ENCODE measurements at regions not wholly inside any gene's neighbourhood (a gene's known extent, or its start where the extent isn't known, plus 50 kb on each side); places are given as distances from the start of the nearest gene placed in this dataset.

DNA sequence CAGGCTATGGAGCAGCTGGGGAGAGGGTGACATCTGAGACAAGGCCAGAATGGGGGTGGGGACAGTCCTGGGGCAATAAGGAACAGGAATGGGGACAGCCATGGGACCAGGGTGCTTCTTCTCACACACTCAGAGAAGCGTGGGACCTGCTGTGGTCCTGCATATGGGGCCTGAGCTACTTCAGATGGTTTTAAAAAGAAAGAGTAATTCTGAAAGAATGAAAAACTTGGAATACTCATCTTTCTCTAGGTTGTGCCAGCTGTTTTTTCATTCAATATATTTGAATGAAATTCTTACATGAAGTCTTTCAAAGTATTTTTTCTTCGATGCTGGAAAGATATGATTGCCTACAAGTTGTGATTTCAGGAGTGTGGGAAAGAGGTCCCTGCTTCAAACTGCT is 227.5 kb upstream of the APCDD1 start:
- no peak for TF ChIP-seq SPI1 (IDR thresholded peaks at IDR 0.05; ENCODE audit: borderline replicate concordance, low read depth)
- TF ChIP-seq, protein P1, sequence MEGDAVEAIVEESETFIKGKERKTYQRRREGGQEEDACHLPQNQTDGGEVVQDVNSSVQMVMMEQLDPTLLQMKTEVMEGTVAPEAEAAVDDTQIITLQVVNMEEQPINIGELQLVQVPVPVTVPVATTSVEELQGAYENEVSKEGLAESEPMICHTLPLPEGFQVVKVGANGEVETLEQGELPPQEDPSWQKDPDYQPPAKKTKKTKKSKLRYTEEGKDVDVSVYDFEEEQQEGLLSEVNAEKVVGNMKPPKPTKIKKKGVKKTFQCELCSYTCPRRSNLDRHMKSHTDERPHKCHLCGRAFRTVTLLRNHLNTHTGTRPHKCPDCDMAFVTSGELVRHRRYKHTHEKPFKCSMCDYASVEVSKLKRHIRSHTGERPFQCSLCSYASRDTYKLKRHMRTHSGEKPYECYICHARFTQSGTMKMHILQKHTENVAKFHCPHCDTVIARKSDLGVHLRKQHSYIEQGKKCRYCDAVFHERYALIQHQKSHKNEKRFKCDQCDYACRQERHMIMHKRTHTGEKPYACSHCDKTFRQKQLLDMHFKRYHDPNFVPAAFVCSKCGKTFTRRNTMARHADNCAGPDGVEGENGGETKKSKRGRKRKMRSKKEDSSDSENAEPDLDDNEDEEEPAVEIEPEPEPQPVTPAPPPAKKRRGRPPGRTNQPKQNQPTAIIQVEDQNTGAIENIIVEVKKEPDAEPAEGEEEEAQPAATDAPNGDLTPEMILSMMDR (IDR thresholded peaks at IDR 0.05; ENCODE audit: insufficient read depth, low read length) = no peak
- no peak for TF ChIP-seq POLR2AphosphoS5 (IDR thresholded peaks at IDR 0.05; ENCODE audit: low read depth)

Data from HL-60 (cell line).